ENCODE measurements at regions not wholly inside any gene's neighbourhood (a gene's known extent, or its start where the extent isn't known, plus 50 kb on each side); places are given as distances from the start of the nearest gene placed in this dataset.

GRCh38 chr4:60948008-60948407 is 252.1 kb upstream of the ADGRL3 start:
- CTCF ChIA-PET (ENCODE audit: partially characterized antibody), result no interaction called here
- H3K9ac ChIP-seq (replicated peaks in 1 of 4; ENCODE audit: extremely low read depth in 1 of 4, low read depth in 3 of 4, low read length in 3 of 4), result no peak overlapping the region
- H2BK12ac ChIP-seq (ENCODE audit: low read depth, low read length), result no peak overlapping the region
- no peak overlapping the region for H2BK5ac ChIP-seq (ENCODE audit: low read depth, low read length)
- H3K4me2 ChIP-seq (ENCODE audit: insufficient read depth in 1 of 2, low read depth in 2 of 2, low read length in 2 of 2), result no peak overlapping the region
- H3K79me2 ChIP-seq (ENCODE audit: control insufficient read depth in 1 of 2, insufficient read depth in 2 of 2, low read length in 2 of 2), result no peaks in the 10 kb centered on the region
- H4K8ac ChIP-seq (ENCODE audit: extremely low read depth, insufficient read depth, low read length), result no peak overlapping the region
- no peak overlapping the region for H3K14ac ChIP-seq (ENCODE audit: insufficient read length)
- no peak overlapping the region for H3K4me3 ChIP-seq (ENCODE audit: extremely low read depth in 1 of 4, insufficient read depth in 2 of 4, low read depth in 3 of 4, low read length in 4 of 4)
- no peak overlapping the region for H3K4ac ChIP-seq (replicated peaks; ENCODE audit: insufficient read length, low read depth, low read length)
- H3K27ac ChIP-seq (ENCODE audit: low read depth, low read length), result no peak overlapping the region
- DNase-seq (ENCODE audit: low read depth in 1 of 2, low spot score in 2 of 2), result no peak
- H3K23ac ChIP-seq (ENCODE audit: insufficient read length), result no peak overlapping the region
- no peak overlapping the region for H2AFZ ChIP-seq (ENCODE audit: low read length)
- no peak overlapping the region for H2BK120ac ChIP-seq (replicated peaks; ENCODE audit: low read depth, low read length)
- no peak for FAIRE-seq
- POLR2A ChIA-PET (ENCODE audit: partially characterized antibody), result no interaction called here
- H3K4me1 ChIP-seq (replicated peaks in 1 of 4; ENCODE audit: control insufficient read depth in 3 of 4, insufficient read depth in 4 of 4, low read length in 3 of 4), result no peaks in the 10 kb centered on the region
- H2AK5ac ChIP-seq (ENCODE audit: low read depth, low read length), result no peak overlapping the region
- 91% methylated on average over 1 of the region's 1 CpG; no CpG with 5 or more reads in 1 of the 2 experiments for WGBS, 2 experiments (ENCODE audit: extremely low coverage in 1 of 2, insufficient coverage in 1 of 2, insufficient read length in 1 of 2, insufficient replicate concordance in 2 of 2, low coverage in 1 of 2, low lambda C conversion rate in 2 of 2, missing lambda C conversion rate in 1 of 2)
- no peak overlapping the region for H2BK15ac ChIP-seq (ENCODE audit: low read length)
- no peaks in the 10 kb centered on the region for H3K27me3 ChIP-seq (replicated peaks in 1 of 4; ENCODE audit: control insufficient read depth in 3 of 4, extremely low read depth in 1 of 4, insufficient read depth in 3 of 4, low read length in 3 of 4)
- H3K36me3 ChIP-seq (ENCODE audit: control insufficient read depth in 2 of 4, insufficient read depth in 4 of 4, low read length in 3 of 4), result no peaks in the 10 kb centered on the region
- no peak overlapping the region for H3K56ac ChIP-seq (replicated peaks; ENCODE audit: insufficient read length, low read depth, low read length)
- H4K91ac ChIP-seq (replicated peaks; ENCODE audit: insufficient read length, low read length), result no peak overlapping the region
- H3K23me2 ChIP-seq (ENCODE audit: low read depth, low read length), result no peaks in the 10 kb centered on the region
- no peaks in the 10 kb centered on the region for H4K20me1 ChIP-seq (replicated peaks in 1 of 2; ENCODE audit: control insufficient read depth in 1 of 2, insufficient read depth in 2 of 2, low read length in 2 of 2)
- no peak overlapping the region for H3K18ac ChIP-seq (ENCODE audit: extremely low read depth, low read length)
- no peak overlapping the region for H4K5ac ChIP-seq (ENCODE audit: insufficient read length, low read depth, low read length)
- H3K9me3 ChIP-seq (ENCODE audit: insufficient read depth in 2 of 2, low read depth in 1 of 2, low read length in 1 of 2), result no peaks in the 10 kb centered on the region
- H3K79me1 ChIP-seq (ENCODE audit: low read depth, low read length), result no peaks in the 10 kb centered on the region
- no peak overlapping the region for H2BK20ac ChIP-seq (ENCODE audit: low read length)
- no peak for TF ChIP-seq JUN (IDR thresholded peaks at IDR 0.05; ENCODE audit: low read depth, low read length)
- no peak for TF ChIP-seq RFX5 (IDR thresholded peaks at IDR 0.05; ENCODE audit: borderline replicate concordance, low read depth, low read length)
- TF ChIP-seq RAD21 (IDR thresholded peaks at IDR 0.05 in 1 of 2, conservative IDR thresholded peaks at IDR 0.05 in 1 of 2; ENCODE audit: low read depth in 2 of 2, low read length in 2 of 2), result no peak
- no peak for TF ChIP-seq HDAC6 (IDR thresholded peaks at IDR 0.05; ENCODE audit: low read depth, low read length)
- no peak for TF ChIP-seq BACH1 (IDR thresholded peaks at IDR 0.05; ENCODE audit: low read length)
- no peak for TF ChIP-seq TAF7 (optimal IDR thresholded peaks at IDR 0.05; ENCODE audit: borderline replicate concordance, low read depth, low read length)
- no peak for TF ChIP-seq CBX5 (IDR thresholded peaks at IDR 0.05; ENCODE audit: low read depth, low read length)
- no peak for TF ChIP-seq MAFK (IDR thresholded peaks at IDR 0.05; ENCODE audit: low read depth, low read length)
- no peak for TF ChIP-seq E2F6 (IDR thresholded peaks at IDR 0.05)
- TF ChIP-seq POLR2AphosphoS5 (IDR thresholded peaks at IDR 0.05; ENCODE audit: low read depth, low read length), result no peak
- TF ChIP-seq FOSL1 (IDR thresholded peaks at IDR 0.05; ENCODE audit: insufficient read depth, low read depth, low read length), result no peak
- no peak for TF ChIP-seq SP4 (IDR thresholded peaks at IDR 0.05; ENCODE audit: low read length)
- TF ChIP-seq TBP (IDR thresholded peaks at IDR 0.05; ENCODE audit: low read depth, low read length), result no peak
- TF ChIP-seq RBBP5 (IDR thresholded peaks at IDR 0.05; ENCODE audit: borderline replicate concordance, low read depth, low read length), result no peak
- TF ChIP-seq YY1 (IDR thresholded peaks at IDR 0.05; ENCODE audit: low read depth, low read length), result no peak
- TF ChIP-seq CREB1 (IDR thresholded peaks at IDR 0.05), result no peak
